K562 (cell line): ENCODE measurements at regions not wholly inside any gene's neighbourhood (a gene's known extent, or its start where the extent isn't known, plus 50 kb on each side); places are given as distances from the start of the nearest gene placed in this dataset.
A peak's percentile ranks its signal among the peaks of the same experiment; 100 is the strongest.

Source experiments
- ATAC-seq: fragments of 200-7000 bp; cut with Tn5 transposase; 3 replicates; pipeline ENCODE4 v1.9.1; 2020; ENCODE audit warnings: moderate library complexity
- BruUV-seq: library from RNA; stranded (reverse); fragments of 400-500 nt; replicated peaks from 2 replicates; lab custom pipeline; 2021; lab: Mats Ljungman, UMichigan
- CTCF ChIA-PET: fragments of 300-600 bp; formaldehyde crosslinking; extraction: SDS; loops from one replicate; lab custom pipeline; 2021; ENCODE audit warnings: low intra/inter-chr PET ratio; lab: Yijun Ruan, JAX
- POLR2A ChIA-PET: fragments of 300-600, 350-650 bp; sonication (Branson Sonifier 250); formaldehyde crosslinking; extraction: SDS; loops from one replicate; lab custom pipeline; 2021; ENCODE audit warnings: antibody characterized with exemption, inconsistent platforms; lab: Yijun Ruan, JAX
- DNase-seq, 4 experiments: peaks; one replicate each; pipeline versions ENCODE4 v3.0.0 to v3.0.0-alpha.2; 2011 to 2018; ENCODE audit warnings: low spot score in 3 of 4, mixed read lengths in 3 of 4; ENCODE audit errors: extremely low read depth in 1 of 4
- FAIRE-seq: peaks from 2 replicates; lab custom pipeline; 2011; peaks lifted over from hg19 to GRCh38; lab: Jason Lieb, UNC
- H2AFZ ChIP-seq: 2 replicates; pipeline ENCODE4 v1.6.0; 2011; ENCODE audit warnings: low read depth, low read length, control low read depth, inconsistent platforms
- H3K27ac ChIP-seq: fragments of 200-600 bp; 3 replicates; pipeline ENCODE4 v1.8.0; 2011; ENCODE audit warnings: low read depth, mild to moderate bottlenecking, control low read depth, inconsistent platforms, low read length, moderate library complexity, mixed read lengths; ENCODE audit errors: extremely low read depth
- H3K27me3 ChIP-seq, 2 experiments: fragments of 300-600 bp in 1 of 2; 2 replicates in 1 of 2; 3 replicates in 1 of 2; pipeline versions ENCODE4 v1.6.0 to v1.8.0; 2011; ENCODE audit warnings: inconsistent platforms in 2 of 2, low read length in 2 of 2, mild to moderate bottlenecking in 1 of 2, mixed read lengths in 1 of 2, moderate library complexity in 1 of 2; ENCODE audit not compliant: control insufficient read depth in 2 of 2, insufficient read depth in 2 of 2
- H3K36me3 ChIP-seq: fragments of 300-600 bp; 3 replicates; pipeline ENCODE4 v1.8.0; 2011; ENCODE audit warnings: mild to moderate bottlenecking, low read length, inconsistent platforms; ENCODE audit not compliant: control insufficient read depth, insufficient read depth
- H3K4me1 ChIP-seq, 2 experiments: fragments of 200-600 bp in 1 of 2; replicated peaks in 1 of 2; 2 replicates in 1 of 2; 3 replicates in 1 of 2; pipeline versions ENCODE4 v1.5.1 to v1.8.0; 2011; ENCODE audit warnings: inconsistent platforms in 2 of 2, low read length in 2 of 2, mild to moderate bottlenecking in 1 of 2, mixed read lengths in 1 of 2, moderate library complexity in 1 of 2; ENCODE audit not compliant: control insufficient read depth in 2 of 2, insufficient read depth in 2 of 2
- H3K4me2 ChIP-seq: 2 replicates; pipeline ENCODE4 v1.6.1; 2011; ENCODE audit warnings: low read length, control low read depth, inconsistent platforms, mixed read lengths; ENCODE audit not compliant: insufficient read depth
- H3K4me3 ChIP-seq: fragments of 200-600 bp; sonication (generic), shearing (Covaris generic); 2 replicates; pipeline ENCODE4 v1.5.1; 2016; ENCODE audit warnings: control low read depth, inconsistent platforms
- H3K79me2 ChIP-seq: fragments of 200-600 bp; 3 replicates; pipeline ENCODE4 v1.8.0; 2011; ENCODE audit warnings: low read length, inconsistent platforms; ENCODE audit not compliant: control insufficient read depth, insufficient read depth
- H3K9ac ChIP-seq, 2 experiments: 2 replicates each; pipeline versions ENCODE4 v1.6.0 to v1.6.1; 2011; ENCODE audit warnings: low read depth in 2 of 2, low read length in 2 of 2, control low read depth in 1 of 2, inconsistent platforms in 1 of 2, mild to moderate bottlenecking in 1 of 2, mixed read lengths in 1 of 2; ENCODE audit not compliant: insufficient read depth in 1 of 2
- H3K9me1 ChIP-seq: one replicate; pipeline ENCODE4 v1.6.0; 2011; ENCODE audit warnings: inconsistent platforms, mild to moderate bottlenecking, low read length, moderate library complexity; ENCODE audit not compliant: control insufficient read depth, insufficient read depth
- H3K9me3 ChIP-seq: replicated peaks from 2 replicates; pipeline ENCODE4 v1.5.1; 2011; ENCODE audit warnings: low read depth, low read length, inconsistent platforms; ENCODE audit not compliant: control insufficient read depth, insufficient read depth
- H4K20me1 ChIP-seq: replicated peaks from 2 replicates; pipeline ENCODE4 v1.6.1; 2011; ENCODE audit warnings: low read length, inconsistent platforms, mixed read lengths; ENCODE audit not compliant: control insufficient read depth, insufficient read depth
- ADNP ChIP-seq: fragments of 200-800 bp; sonication (Bioruptor generic); IDR thresholded peaks from 2 replicates; pipeline ENCODE4 v1.6.1; 2016; ENCODE audit warnings: missing genetic modification characterization, missing compliant biosample characterization
- ATF7 ChIP-seq: fragments of 450-650 bp; IDR thresholded peaks from 2 replicates; pipeline ENCODE4 v1.7.1; 2014; ENCODE audit warnings: mild to moderate bottlenecking, moderate library complexity
- EP400 ChIP-seq: fragments of 450-650 bp; IDR thresholded peaks from 2 replicates; pipeline ENCODE4 v1.6.1; 2017; ENCODE audit warnings: antibody characterized with exemption, mild to moderate bottlenecking, moderate library complexity
- FOS ChIP-seq: IDR thresholded peaks from 3 replicates; pipeline ENCODE4 v1.6.1; 2011; ENCODE audit not compliant: insufficient read length; ENCODE audit errors: extremely low read depth
- SLC30A9 ChIP-seq: fragments of 250-450 bp; sonication (Bioruptor Pico); IDR thresholded peaks from 2 replicates; pipeline ENCODE4 v1.8.0; 2022; ENCODE audit warnings: mild to moderate bottlenecking, moderate library complexity
- SMARCE1 ChIP-seq: fragments of 450-650 bp; IDR thresholded peaks from 2 replicates; pipeline ENCODE4 v1.7.1; 2016; ENCODE audit warnings: mild to moderate bottlenecking
- SNRNP70 ChIP-seq: fragments of 200-400 bp; formaldehyde crosslinking; optimal IDR thresholded peaks from 2 replicates; pipeline ENCODE3; 2017; ENCODE audit warnings: low read depth, low read length
- SP1 ChIP-seq: sonication (generic); formaldehyde crosslinking; IDR thresholded peaks from 2 replicates; pipeline ENCODE4 v1.8.1; 2022; ENCODE audit warnings: mild to moderate bottlenecking, missing genetic modification reagents
- TCF7 ChIP-seq: sonication (generic); IDR thresholded peaks from 2 replicates; pipeline ENCODE4 v1.6.1; 2016; ENCODE audit warnings: antibody characterized with exemption, borderline replicate concordance
- U2AF1 ChIP-seq: fragments of 200-400 bp; formaldehyde crosslinking; optimal IDR thresholded peaks from 2 replicates; pipeline ENCODE3; 2017; ENCODE audit warnings: mild to moderate bottlenecking, low read depth, low read length, moderate library complexity
- YY1 ChIP-seq, 3 experiments: IDR thresholded peaks; 2 replicates each; pipeline ENCODE4 v1.6.1; 2011; ENCODE audit warnings: low read length in 2 of 3, mild to moderate bottlenecking in 2 of 3, moderate library complexity in 2 of 3, borderline replicate concordance in 1 of 3, control low read depth in 1 of 3, low read depth in 1 of 3; ENCODE audit not compliant: insufficient read depth in 3 of 3, insufficient replicate concordance in 2 of 3, control insufficient read depth in 1 of 3, insufficient read length in 1 of 3; ENCODE audit errors: extremely low read depth in 1 of 3
- ZEB2 ChIP-seq: fragments of 450-650 bp; IDR thresholded peaks from 2 replicates; pipeline ENCODE4 v1.6.1; 2016
- ZNF12 ChIP-seq: sonication (generic); formaldehyde crosslinking; IDR thresholded peaks from 2 replicates; pipeline ENCODE4 v1.4.0; 2020; ENCODE audit warnings: mild to moderate bottlenecking, missing genetic modification reagents
- ZNF143 ChIP-seq: sonication (generic); formaldehyde crosslinking; IDR thresholded peaks from 2 replicates; pipeline ENCODE4 v1.9.0; 2022; ENCODE audit warnings: mild to moderate bottlenecking, missing genetic modification reagents
- ZNF507 ChIP-seq: conservative IDR thresholded peaks from 2 replicates; pipeline ENCODE4 v1.6.1; 2017; ENCODE audit warnings: missing genetic modification characterization, missing compliant biosample characterization
- WGBS: fragments of 100-300 bp; shearing (Covaris generic); methylation state at CpG from one replicate; pipeline ENCODE4 v1.1.6; 2016; ENCODE audit warnings: low coverage, mixed read lengths; ENCODE audit not compliant: insufficient coverage; ENCODE audit errors: missing lambda C conversion rate; 5-methylcytosine and 5-hydroxymethylcytosine counted together
- in situ Hi-C: fragments of 300-500 bp; cut with MboI; formaldehyde crosslinking; loops from 4 replicates; pipeline ENCODE4 v1.15.0; 2018; ENCODE audit warnings: inconsistent platforms, mixed read lengths
- intact Hi-C: fragments of 100-400 bp; cut with micrococcal nuclease; formaldehyde crosslinking; loops from 2 replicates; pipeline ENCODE4 v1.14.2; 2022
- TF ChIP-seq, protein P1 (sequence below): sonication (generic); formaldehyde crosslinking; IDR thresholded peaks from 2 replicates; pipeline ENCODE4 v1.8.0; 2022; ENCODE audit warnings: mild to moderate bottlenecking, missing genetic modification reagents
- TF ChIP-seq, protein P2 (sequence below): fragments of 450-650 bp; IDR thresholded peaks from 2 replicates; pipeline ENCODE4 v1.6.1; 2018; ENCODE audit warnings: mild to moderate bottlenecking, low read depth; ENCODE audit not compliant: partially characterized antibody
- TF ChIP-seq, protein P3 (sequence below): fragments of 250-450 bp; sonication (Bioruptor Pico); IDR thresholded peaks from 2 replicates; pipeline ENCODE4 v1.5.0; 2020; ENCODE audit warnings: mild to moderate bottlenecking, borderline replicate concordance

DNA sequence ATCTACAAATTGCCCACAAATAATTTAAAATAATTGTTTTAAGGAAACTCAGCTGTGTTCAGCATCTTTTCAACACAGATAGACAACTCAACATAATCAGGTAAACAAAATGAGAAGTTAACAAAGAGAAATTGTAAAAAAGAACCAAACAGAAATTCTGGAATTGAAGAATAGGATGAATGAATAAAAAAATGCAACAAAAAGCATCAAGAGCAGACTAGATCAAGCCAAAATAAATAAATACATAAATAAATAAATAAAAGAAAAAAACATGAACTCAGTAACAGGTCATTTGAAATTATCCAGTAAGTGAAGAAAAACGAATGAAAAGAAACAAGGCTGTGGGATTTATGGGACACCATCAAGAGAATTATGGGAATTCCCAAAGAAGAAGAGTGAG lies 94.0 kb upstream of the CDK6 start (continued):
- TF ChIP-seq, protein P1, sequence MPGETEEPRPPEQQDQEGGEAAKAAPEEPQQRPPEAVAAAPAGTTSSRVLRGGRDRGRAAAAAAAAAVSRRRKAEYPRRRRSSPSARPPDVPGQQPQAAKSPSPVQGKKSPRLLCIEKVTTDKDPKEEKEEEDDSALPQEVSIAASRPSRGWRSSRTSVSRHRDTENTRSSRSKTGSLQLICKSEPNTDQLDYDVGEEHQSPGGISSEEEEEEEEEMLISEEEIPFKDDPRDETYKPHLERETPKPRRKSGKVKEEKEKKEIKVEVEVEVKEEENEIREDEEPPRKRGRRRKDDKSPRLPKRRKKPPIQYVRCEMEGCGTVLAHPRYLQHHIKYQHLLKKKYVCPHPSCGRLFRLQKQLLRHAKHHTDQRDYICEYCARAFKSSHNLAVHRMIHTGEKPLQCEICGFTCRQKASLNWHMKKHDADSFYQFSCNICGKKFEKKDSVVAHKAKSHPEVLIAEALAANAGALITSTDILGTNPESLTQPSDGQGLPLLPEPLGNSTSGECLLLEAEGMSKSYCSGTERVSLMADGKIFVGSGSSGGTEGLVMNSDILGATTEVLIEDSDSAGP, result no peak
- TF ChIP-seq, protein P2, sequence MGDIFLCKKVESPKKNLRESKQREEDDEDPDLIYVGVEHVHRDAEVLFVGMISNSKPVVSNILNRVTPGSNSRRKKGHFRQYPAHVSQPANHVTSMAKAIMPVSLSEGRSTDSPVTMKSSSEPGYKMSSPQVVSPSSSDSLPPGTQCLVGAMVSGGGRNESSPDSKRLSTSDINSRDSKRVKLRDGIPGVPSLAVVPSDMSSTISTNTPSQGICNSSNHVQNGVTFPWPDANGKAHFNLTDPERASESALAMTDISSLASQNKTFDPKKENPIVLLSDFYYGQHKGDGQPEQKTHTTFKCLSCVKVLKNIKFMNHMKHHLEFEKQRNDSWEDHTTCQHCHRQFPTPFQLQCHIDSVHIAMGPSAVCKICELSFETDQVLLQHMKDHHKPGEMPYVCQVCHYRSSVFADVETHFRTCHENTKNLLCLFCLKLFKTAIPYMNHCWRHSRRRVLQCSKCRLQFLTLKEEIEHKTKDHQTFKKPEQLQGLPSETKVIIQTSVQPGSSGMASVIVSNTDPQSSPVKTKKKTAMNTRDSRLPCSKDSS, result peak; percentile 65
- TF ChIP-seq EP400, result no peak
- TF ChIP-seq ZNF12 (CRISPR knock-in tag), result no peak
- no peak for TF ChIP-seq U2AF1
- TF ChIP-seq ZEB2, result 0 out of 2 replicates have a peak, but pooled peaks have one; percentile 24

DNA sequence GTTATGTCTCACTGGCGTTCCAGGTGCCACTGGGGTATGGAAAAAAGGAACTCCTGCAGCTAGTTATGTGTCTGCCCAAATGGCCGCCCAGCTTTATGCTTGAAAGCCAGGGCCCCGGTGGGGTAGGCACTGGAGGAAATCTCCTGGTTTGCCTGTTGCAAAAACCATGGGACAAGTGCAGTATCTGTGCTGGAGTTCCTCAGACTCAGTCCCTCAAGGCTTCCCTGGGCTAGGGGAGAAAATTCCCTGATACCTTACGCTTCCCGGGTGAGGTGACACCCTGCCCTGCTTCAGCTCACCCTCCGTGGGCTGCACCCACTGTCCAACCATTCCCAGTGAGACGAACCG lies 90.3 kb upstream of the CDK6 start:
- CTCF ChIA-PET, result no interaction called here

More for the DNA sequence above, 90.3 kb upstream of the CDK6 start:
- Histone ChIP-seq H3K36me3 (no peaks in the 10 kb centered on the region), H3K27ac (no peak overlapping the region), H3K4me1 (peaks cover 4% of the 10 kb centered on the region in 2 experiments; a peak in 2 of 5 replicates), H3K27me3 (no peaks in the 10 kb centered on the region), H3K4me3 (no peak overlapping the region), H3K4me2 (no peak overlapping the region), H3K9ac (no peak overlapping the region), H4K20me1 (no peaks in the 10 kb centered on the region), H3K9me1 (no peaks in the 10 kb centered on the region), H3K79me2 (no peaks in the 10 kb centered on the region), H2AFZ (peak overlapping the region; percentile 44; the same call in 1 of the 2 replicates), H3K9me3 (peaks cover 11% of the 10 kb centered on the region)
- 41% methylated on average over 8 of the region's 8 CpGs for WGBS
- ATAC-seq (no peak), FAIRE-seq (no peak), DNase-seq (no peak)
- in situ Hi-C loops, result no loop called here
- TF ChIP-seq YY1 (IDR thresholded peaks at IDR 0.05; ENCODE audit: borderline replicate concordance in 1 of 3, control insufficient read depth in 1 of 3, extremely low read depth in 1 of 3, insufficient read depth in 3 of 3, insufficient read length in 1 of 3, insufficient replicate concordance in 2 of 3, low read depth in 1 of 3, low read length in 2 of 3) (no peak), ZNF143 (no peak), ADNP (tag) (no peak), ATF7 (no peak), SLC30A9 (CRISPR knock-in tag) (no peak), FOS (no peak), SNRNP70 (no peak), SP1 (no peak), TCF7 (no peak), SMARCE1 (no peak), ZEB2 (no peak), ZNF507 (tag) (no peak)
- TF ChIP-seq, protein P3, sequence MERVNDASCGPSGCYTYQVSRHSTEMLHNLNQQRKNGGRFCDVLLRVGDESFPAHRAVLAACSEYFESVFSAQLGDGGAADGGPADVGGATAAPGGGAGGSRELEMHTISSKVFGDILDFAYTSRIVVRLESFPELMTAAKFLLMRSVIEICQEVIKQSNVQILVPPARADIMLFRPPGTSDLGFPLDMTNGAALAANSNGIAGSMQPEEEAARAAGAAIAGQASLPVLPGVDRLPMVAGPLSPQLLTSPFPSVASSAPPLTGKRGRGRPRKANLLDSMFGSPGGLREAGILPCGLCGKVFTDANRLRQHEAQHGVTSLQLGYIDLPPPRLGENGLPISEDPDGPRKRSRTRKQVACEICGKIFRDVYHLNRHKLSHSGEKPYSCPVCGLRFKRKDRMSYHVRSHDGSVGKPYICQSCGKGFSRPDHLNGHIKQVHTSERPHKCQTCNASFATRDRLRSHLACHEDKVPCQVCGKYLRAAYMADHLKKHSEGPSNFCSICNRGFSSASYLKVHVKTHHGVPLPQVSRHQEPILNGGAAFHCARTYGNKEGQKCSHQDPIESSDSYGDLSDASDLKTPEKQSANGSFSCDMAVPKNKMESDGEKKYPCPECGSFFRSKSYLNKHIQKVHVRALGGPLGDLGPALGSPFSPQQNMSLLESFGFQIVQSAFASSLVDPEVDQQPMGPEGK (CRISPR knock-in tag), result no peak
- POLR2A ChIA-PET, result no interaction called here
- intact Hi-C loops, result no loop called here
- no TSS peak for BruUV-seq
